ENCODE measurements at regions not wholly inside any gene's neighbourhood (a gene's known extent, or its start where the extent isn't known, plus 50 kb on each side); places are given as distances from the start of the nearest gene placed in this dataset.

DNA sequence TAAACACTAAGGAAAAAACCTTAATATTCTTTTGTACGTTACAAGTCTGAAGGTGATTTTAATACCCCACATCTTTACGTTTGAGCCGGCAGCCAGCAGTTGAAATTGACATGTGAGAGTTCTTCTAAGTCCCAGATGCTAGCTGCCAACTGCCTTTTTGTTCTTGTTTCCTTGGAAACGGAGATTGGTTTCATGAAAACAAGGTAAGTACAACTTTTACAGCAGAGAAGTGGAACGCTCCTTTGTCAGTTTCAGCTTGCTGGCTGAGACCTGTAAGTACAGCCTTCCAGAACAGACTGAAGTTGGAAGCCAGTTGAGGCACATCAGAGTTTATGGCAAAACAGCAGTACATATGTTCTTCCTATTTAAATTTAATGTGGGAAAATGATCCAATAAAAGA lies 1018.4 kb upstream of the ARRDC3 start:
- H3K27ac Mint-ChIP-seq: no peak overlapping the region
- H3K9me3 ChIP-seq (ENCODE audit: control insufficient read depth, insufficient read depth, low read length): no peaks in the 10 kb centered on the region
- H3K36me3 ChIP-seq (ENCODE audit: control insufficient read depth, insufficient read depth, low read length): no peaks in the 10 kb centered on the region
- no peak overlapping the region for H3K4me3 Mint-ChIP-seq
- intact Hi-C loops (cut with micrococcal nuclease): no loop called here
- no peak for DNase-seq
- no peaks in the 10 kb centered on the region for H3K4me1 Mint-ChIP-seq
- H3K9me3 Mint-ChIP-seq: peaks cover 4 to 9% of the 10 kb centered on the region in 2 donors
- H3K36me3 Mint-ChIP-seq: no peaks in the 10 kb centered on the region
- WGBS (ENCODE audit: insufficient coverage): 79% methylated on average over 5 of the region's 5 CpGs
- no peak overlapping the region for H3K27ac ChIP-seq (ENCODE audit: low read length)
- H3K27me3 Mint-ChIP-seq (ENCODE audit: low read depth in 2 of 2): no peaks in the 10 kb centered on the region
- ATAC-seq: no peak
- H3K27me3 ChIP-seq (ENCODE audit: control insufficient read depth, insufficient read depth, low read length): no peaks in the 10 kb centered on the region
- no peak overlapping the region for H3K4me3 ChIP-seq (ENCODE audit: low read length)
- TF ChIP-seq, protein P1, sequence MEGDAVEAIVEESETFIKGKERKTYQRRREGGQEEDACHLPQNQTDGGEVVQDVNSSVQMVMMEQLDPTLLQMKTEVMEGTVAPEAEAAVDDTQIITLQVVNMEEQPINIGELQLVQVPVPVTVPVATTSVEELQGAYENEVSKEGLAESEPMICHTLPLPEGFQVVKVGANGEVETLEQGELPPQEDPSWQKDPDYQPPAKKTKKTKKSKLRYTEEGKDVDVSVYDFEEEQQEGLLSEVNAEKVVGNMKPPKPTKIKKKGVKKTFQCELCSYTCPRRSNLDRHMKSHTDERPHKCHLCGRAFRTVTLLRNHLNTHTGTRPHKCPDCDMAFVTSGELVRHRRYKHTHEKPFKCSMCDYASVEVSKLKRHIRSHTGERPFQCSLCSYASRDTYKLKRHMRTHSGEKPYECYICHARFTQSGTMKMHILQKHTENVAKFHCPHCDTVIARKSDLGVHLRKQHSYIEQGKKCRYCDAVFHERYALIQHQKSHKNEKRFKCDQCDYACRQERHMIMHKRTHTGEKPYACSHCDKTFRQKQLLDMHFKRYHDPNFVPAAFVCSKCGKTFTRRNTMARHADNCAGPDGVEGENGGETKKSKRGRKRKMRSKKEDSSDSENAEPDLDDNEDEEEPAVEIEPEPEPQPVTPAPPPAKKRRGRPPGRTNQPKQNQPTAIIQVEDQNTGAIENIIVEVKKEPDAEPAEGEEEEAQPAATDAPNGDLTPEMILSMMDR (IDR thresholded peaks at IDR 0.05): no peak
- H3K4me1 ChIP-seq (ENCODE audit: control insufficient read depth, insufficient read depth, low read length): no peaks in the 10 kb centered on the region

DNA sequence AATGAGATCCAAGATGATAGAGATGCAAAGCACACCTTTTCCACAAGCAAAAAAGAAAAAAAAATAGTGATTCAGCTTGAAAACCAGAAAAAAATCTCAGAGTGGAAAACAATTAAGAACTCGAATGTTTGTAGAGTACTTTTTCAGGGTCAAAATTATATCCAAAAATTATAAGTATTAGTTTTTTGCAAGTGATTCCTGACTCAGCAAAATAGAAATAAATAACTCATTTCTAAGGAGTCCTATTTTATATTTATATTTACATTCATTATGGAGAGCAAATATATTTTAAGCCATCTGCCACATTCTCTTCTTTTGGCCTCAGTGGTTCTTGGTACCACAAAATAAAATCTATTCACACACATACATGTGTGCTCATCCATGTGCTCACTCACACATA lies 1011.8 kb upstream of the ARRDC3 start:
- TF ChIP-seq, protein P1 (IDR thresholded peaks at IDR 0.05): no peak
- H3K4me1 ChIP-seq (ENCODE audit: control insufficient read depth, insufficient read depth, low read length): no peaks in the 10 kb centered on the region
- no CpG with 5 or more reads among the region's 1 CpG for WGBS (ENCODE audit: insufficient coverage)

DNA sequence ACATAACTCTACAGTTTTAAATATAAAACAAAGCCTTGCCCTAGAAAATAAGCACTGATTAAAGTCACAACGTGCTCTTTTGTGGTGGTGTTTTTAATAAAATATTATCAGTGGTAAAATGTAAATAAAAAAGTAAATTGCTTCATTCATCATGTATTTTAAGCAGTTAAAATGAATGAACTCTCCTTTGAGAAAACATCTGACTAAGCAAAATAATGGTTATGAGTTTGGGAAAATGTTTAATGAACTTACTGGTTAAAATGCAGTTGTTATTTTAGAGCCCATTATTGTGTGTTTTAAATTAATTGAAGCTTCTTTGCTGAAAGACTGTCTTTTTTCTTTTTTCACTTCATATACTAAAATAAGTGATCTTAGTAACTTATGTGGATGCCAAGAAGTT lies 1007.5 kb upstream of the ARRDC3 start:
- Histone ChIP-seq H3K4me3 (ENCODE audit: low read length) (no peak overlapping the region), H3K9me3 (ENCODE audit: control insufficient read depth, insufficient read depth, low read length) (no peaks in the 10 kb centered on the region), H3K27me3 (ENCODE audit: control insufficient read depth, insufficient read depth, low read length) (no peaks in the 10 kb centered on the region), H3K27ac (ENCODE audit: low read length) (no peak overlapping the region), H3K4me1 (ENCODE audit: control insufficient read depth, insufficient read depth, low read length) (no peaks in the 10 kb centered on the region), H3K36me3 (ENCODE audit: control insufficient read depth, insufficient read depth, low read length) (no peaks in the 10 kb centered on the region)
- Mint-ChIP-seq H3K4me3 (no peak overlapping the region), H3K27ac (no peak overlapping the region), H3K4me1 (no peaks in the 10 kb centered on the region), H3K27me3 (ENCODE audit: low read depth in 2 of 2) (no peaks in the 10 kb centered on the region), H3K36me3 (no peaks in the 10 kb centered on the region), H3K9me3 (peaks cover 4 to 8% of the 10 kb centered on the region in 2 donors)
- TF ChIP-seq, protein P1 (IDR thresholded peaks at IDR 0.05): no peak
- ATAC-seq (no peak), DNase-seq (no peak)
- no CpG with 5 or more reads among the region's 1 CpG for WGBS (ENCODE audit: insufficient coverage)
- intact Hi-C loops (cut with micrococcal nuclease): no loop called here

More for the DNA sequence above, 1011.8 kb upstream of the ARRDC3 start:
- Mint-ChIP-seq H3K36me3 (no peaks in the 10 kb centered on the region), H3K9me3 (peaks cover 6 to 8% of the 10 kb centered on the region in 2 donors), H3K27me3 (ENCODE audit: low read depth in 2 of 2) (no peaks in the 10 kb centered on the region), H3K4me1 (no peaks in the 10 kb centered on the region), H3K4me3 (no peak overlapping the region), H3K27ac (no peak overlapping the region)
- Histone ChIP-seq H3K4me3 (ENCODE audit: low read length) (no peak overlapping the region), H3K9me3 (ENCODE audit: control insufficient read depth, insufficient read depth, low read length) (no peaks in the 10 kb centered on the region), H3K36me3 (ENCODE audit: control insufficient read depth, insufficient read depth, low read length) (no peaks in the 10 kb centered on the region), H3K27ac (ENCODE audit: low read length) (no peak overlapping the region), H3K27me3 (ENCODE audit: control insufficient read depth, insufficient read depth, low read length) (no peaks in the 10 kb centered on the region)
- no peak for ATAC-seq
- DNase-seq: no peak
- intact Hi-C loops (cut with micrococcal nuclease): no loop called here

DNA sequence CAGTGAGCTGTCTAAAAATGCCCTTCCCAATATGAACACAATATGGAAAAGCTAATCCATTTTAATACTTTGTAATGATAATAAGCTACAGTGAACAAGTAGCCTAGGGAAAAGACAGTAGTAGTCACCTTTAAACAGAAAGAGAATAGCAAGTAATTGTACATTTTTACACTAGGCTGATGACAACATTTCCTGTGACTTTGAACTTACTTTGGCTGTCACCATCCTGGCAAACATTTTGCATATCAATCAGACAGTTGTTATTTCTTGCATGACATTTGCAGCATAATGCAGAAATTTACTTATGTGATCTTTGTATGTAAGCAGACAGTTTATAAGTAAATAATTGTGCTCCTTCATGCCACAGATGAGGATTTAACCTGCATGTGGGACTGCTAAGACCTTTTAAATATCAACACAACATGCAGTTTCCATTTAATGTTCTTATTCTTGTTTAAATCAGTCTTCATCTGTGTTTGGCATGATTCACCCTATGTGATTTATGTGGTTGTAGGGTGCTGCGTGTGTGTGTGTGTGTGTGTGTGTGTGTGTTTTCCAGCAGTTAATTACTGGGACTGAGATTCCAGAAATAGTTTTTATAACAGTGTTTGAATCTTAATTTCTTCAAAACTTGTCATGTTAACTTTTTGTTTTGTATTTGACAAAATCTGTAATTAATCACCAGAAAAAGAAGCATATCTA lies 997.1 kb upstream of the ARRDC3 start:
- WGBS (ENCODE audit: insufficient coverage): 50% methylated on average over 1 of the region's 1 CpG
- intact Hi-C loops (cut with micrococcal nuclease): no loop called here
- TF ChIP-seq, protein P1 (IDR thresholded peaks at IDR 0.05): no peak
- Mint-ChIP-seq H3K27me3 (ENCODE audit: low read depth in 2 of 2) (no peaks in the 10 kb centered on the region), H3K4me3 (no peak overlapping the region), H3K9me3 (peaks cover 12% of the 10 kb centered on the region in 2 donors), H3K36me3 (no peaks in the 10 kb centered on the region), H3K27ac (no peak overlapping the region), H3K4me1 (no peaks in the 10 kb centered on the region)
- DNase-seq: no peak
- H3K27ac ChIP-seq (ENCODE audit: low read length): no peak overlapping the region
- no peaks in the 10 kb centered on the region for H3K36me3 ChIP-seq (ENCODE audit: control insufficient read depth, insufficient read depth, low read length)
- H3K4me3 ChIP-seq (ENCODE audit: low read length): no peak overlapping the region
- no peaks in the 10 kb centered on the region for H3K4me1 ChIP-seq (ENCODE audit: control insufficient read depth, insufficient read depth, low read length)
- no peak for ATAC-seq
- H3K9me3 ChIP-seq (ENCODE audit: control insufficient read depth, insufficient read depth, low read length): no peaks in the 10 kb centered on the region
- H3K27me3 ChIP-seq (ENCODE audit: control insufficient read depth, insufficient read depth, low read length): no peaks in the 10 kb centered on the region
